HepG2 (cell line): ENCODE measurements at regions not wholly inside any gene's neighbourhood (a gene's known extent, or its start where the extent isn't known, plus 50 kb on each side); places are given as distances from the start of the nearest gene placed in this dataset.

Source experiments
- CTCF ChIP-seq: sonication (generic); formaldehyde crosslinking; IDR thresholded peaks from 2 replicates; pipeline ENCODE4 v1.5.0; 2020; ENCODE audit warnings: mild to moderate bottlenecking, missing genetic modification reagents, moderate library complexity
- EP300 ChIP-seq, 3 experiments: sonication (generic) in 1 of 3; formaldehyde crosslinking in 1 of 3; IDR thresholded peaks; 2 replicates each; pipeline versions ENCODE4 v1.5.1 to v1.6.1; 2011 to 2020; ENCODE audit warnings: low read depth in 2 of 3, low read length in 2 of 3, borderline replicate concordance in 1 of 3, improper control_type of control experiment in 1 of 3, mild to moderate bottlenecking in 1 of 3, missing genetic modification reagents in 1 of 3, moderate library complexity in 1 of 3
- GMEB1 ChIP-seq: sonication (generic); formaldehyde crosslinking; IDR thresholded peaks from 2 replicates; pipeline ENCODE4 v1.5.1; 2020; ENCODE audit warnings: missing genetic modification reagents, mild to moderate bottlenecking, borderline replicate concordance
- SIN3A ChIP-seq: IDR thresholded peaks from 2 replicates; pipeline ENCODE4 v1.6.1; 2011; ENCODE audit warnings: low read depth, mild to moderate bottlenecking, control low read depth, low read length, borderline replicate concordance
- SMAD3 ChIP-seq: sonication (generic); formaldehyde crosslinking; IDR thresholded peaks from 2 replicates; pipeline ENCODE4 v1.4.0; 2020; ENCODE audit warnings: missing genetic modification reagents
- ZFX ChIP-seq: sonication (generic); formaldehyde crosslinking; IDR thresholded peaks from 2 replicates; pipeline ENCODE4 v1.4.0; 2020; ENCODE audit warnings: mild to moderate bottlenecking, low read depth, missing genetic modification reagents, moderate library complexity
- TF ChIP-seq, protein P1 (sequence below): IDR thresholded peaks from 2 replicates; pipeline ENCODE4 v1.6.1; 2012; ENCODE audit warnings: inconsistent platforms

- TF ChIP-seq CTCF (no peak), SMAD3 (CRISPR knock-in tag) (no peak), EP300 (IDR thresholded peaks at IDR 0.05; ENCODE audit: low read depth in 2 of 2, low read length in 2 of 2) (no peak), EP300 (CRISPR knock-in tag; IDR thresholded peaks at IDR 0.05; ENCODE audit: borderline replicate concordance) (no peak), ZFX (CRISPR knock-in tag) (no peak), SIN3A (no peak), GMEB1 (CRISPR knock-in tag) (no peak)
- TF ChIP-seq, protein P1, sequence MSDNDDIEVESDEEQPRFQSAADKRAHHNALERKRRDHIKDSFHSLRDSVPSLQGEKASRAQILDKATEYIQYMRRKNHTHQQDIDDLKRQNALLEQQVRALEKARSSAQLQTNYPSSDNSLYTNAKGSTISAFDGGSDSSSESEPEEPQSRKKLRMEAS, result no peak
These were observed 228.9 kb upstream of the DEFB112 start for GRCh38 chr6:50278663-50279062.
